ENCODE measurements at regions not wholly inside any gene's neighbourhood (a gene's known extent, or its start where the extent isn't known, plus 50 kb on each side); places are given as distances from the start of the nearest gene placed in this dataset.

GRCh38 chr20:51175724-51176123, 152.8 kb upstream of the KCNG1 start:
- TF ChIP-seq, protein P1, sequence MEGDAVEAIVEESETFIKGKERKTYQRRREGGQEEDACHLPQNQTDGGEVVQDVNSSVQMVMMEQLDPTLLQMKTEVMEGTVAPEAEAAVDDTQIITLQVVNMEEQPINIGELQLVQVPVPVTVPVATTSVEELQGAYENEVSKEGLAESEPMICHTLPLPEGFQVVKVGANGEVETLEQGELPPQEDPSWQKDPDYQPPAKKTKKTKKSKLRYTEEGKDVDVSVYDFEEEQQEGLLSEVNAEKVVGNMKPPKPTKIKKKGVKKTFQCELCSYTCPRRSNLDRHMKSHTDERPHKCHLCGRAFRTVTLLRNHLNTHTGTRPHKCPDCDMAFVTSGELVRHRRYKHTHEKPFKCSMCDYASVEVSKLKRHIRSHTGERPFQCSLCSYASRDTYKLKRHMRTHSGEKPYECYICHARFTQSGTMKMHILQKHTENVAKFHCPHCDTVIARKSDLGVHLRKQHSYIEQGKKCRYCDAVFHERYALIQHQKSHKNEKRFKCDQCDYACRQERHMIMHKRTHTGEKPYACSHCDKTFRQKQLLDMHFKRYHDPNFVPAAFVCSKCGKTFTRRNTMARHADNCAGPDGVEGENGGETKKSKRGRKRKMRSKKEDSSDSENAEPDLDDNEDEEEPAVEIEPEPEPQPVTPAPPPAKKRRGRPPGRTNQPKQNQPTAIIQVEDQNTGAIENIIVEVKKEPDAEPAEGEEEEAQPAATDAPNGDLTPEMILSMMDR (conservative IDR thresholded peaks at IDR 0.05; ENCODE audit: low read depth, low read length): no peak
- TF ChIP-seq MXI1 (IDR thresholded peaks at IDR 0.05; ENCODE audit: borderline replicate concordance, low read depth, low read length) (no peak), POLR2A (IDR thresholded peaks at IDR 0.05; ENCODE audit: low read depth, low read length) (no peak)
- TF ChIP-seq, protein P2, sequence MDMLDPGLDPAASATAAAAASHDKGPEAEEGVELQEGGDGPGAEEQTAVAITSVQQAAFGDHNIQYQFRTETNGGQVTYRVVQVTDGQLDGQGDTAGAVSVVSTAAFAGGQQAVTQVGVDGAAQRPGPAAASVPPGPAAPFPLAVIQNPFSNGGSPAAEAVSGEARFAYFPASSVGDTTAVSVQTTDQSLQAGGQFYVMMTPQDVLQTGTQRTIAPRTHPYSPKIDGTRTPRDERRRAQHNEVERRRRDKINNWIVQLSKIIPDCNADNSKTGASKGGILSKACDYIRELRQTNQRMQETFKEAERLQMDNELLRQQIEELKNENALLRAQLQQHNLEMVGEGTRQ (IDR thresholded peaks at IDR 0.05; ENCODE audit: low read depth, low read length): no peak

Measured in IMR-90 (cell line).